ENCODE measurements at regions not wholly inside any gene's neighbourhood (a gene's known extent, or its start where the extent isn't known, plus 50 kb on each side); places are given as distances from the start of the nearest gene placed in this dataset.

DNA sequence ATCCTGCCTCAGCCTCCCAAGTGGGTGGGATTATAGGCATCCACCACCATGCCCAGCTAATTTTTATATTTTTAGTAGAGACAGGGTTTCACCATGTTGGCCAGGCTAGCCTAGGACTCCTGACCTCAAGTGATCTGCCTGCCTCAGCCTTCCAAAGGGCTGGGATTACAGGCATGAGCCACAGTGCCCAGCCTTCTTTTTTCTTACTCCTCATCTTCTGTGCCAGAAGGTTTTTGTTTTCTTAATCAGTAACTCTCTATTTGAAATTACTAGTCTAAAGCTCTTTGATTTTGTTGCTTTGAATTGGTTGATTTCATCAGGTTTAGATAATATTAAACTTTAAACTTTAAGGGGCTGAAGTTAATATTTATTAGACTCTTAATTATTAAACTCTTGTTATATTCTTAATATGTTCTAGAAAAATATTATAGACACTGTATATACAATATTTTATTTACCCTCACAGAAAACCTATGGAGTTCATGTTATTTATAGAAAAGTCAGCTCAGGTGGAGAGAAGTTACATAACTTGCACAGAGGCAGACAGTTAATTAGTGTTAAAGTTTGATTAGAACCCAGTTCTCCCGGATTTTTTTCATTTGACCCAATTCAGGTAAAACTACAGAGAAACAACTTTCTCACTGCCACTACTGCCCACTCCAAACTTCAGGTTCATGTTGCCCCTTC is 177.4 kb upstream of the SGK1 start:
- WGBS, 2 donors: 14% methylated on average over 1 of the region's 1 CpG
- Histone ChIP-seq H3K27ac (peak overlapping the region in 1 of 4 donors; percentile 15), H3K9me3 (no peaks in the 10 kb centered on the region), H3K27me3 (no peaks in the 10 kb centered on the region), H3K36me3 (no peaks in the 10 kb centered on the region), H3K4me3 (no peak overlapping the region), H3K4me1 (peaks cover 0 to 7% (median 0%) of the 10 kb centered on the region in 3 donors)
- ATAC-seq: peak; percentile 35 to 58 (median 45)
- TF ChIP-seq, protein P1, sequence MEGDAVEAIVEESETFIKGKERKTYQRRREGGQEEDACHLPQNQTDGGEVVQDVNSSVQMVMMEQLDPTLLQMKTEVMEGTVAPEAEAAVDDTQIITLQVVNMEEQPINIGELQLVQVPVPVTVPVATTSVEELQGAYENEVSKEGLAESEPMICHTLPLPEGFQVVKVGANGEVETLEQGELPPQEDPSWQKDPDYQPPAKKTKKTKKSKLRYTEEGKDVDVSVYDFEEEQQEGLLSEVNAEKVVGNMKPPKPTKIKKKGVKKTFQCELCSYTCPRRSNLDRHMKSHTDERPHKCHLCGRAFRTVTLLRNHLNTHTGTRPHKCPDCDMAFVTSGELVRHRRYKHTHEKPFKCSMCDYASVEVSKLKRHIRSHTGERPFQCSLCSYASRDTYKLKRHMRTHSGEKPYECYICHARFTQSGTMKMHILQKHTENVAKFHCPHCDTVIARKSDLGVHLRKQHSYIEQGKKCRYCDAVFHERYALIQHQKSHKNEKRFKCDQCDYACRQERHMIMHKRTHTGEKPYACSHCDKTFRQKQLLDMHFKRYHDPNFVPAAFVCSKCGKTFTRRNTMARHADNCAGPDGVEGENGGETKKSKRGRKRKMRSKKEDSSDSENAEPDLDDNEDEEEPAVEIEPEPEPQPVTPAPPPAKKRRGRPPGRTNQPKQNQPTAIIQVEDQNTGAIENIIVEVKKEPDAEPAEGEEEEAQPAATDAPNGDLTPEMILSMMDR (IDR thresholded peaks at IDR 0.05): no peak
- intact Hi-C loops (cut with DNase I): no loop called here
- no peak for FAIRE-seq
- no peak for DNase-seq

DNA sequence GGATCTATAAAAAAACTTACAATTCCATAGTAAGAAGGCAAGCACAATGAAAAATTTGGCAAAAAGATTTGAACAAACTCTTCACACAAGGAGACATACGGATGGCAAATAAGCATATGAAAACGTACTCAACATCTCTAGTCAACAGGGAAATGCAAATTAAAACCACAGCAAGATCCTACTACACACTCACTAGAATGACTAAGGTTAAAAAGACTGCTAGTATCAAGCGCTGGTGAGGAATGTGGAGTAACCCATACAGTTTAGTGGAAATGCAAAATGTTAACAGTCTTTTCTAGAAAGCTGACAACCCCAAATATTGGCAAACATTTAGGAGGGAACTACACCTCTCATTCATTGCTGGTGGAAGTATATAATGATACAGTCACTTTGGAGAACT is 175.9 kb upstream of the SGK1 start:
- ATAC-seq (no peak), DNase-seq (no peak), FAIRE-seq (no peak)
- H3K27me3 ChIP-seq: no peaks in the 10 kb centered on the region
- no peak overlapping the region for H3K4me3 ChIP-seq
- no peaks in the 10 kb centered on the region for H3K36me3 ChIP-seq
- TF ChIP-seq, protein P1 (IDR thresholded peaks at IDR 0.05): no peak
- H3K27ac ChIP-seq: no peak overlapping the region
- H3K9me3 ChIP-seq: no peaks in the 10 kb centered on the region
- intact Hi-C loops (cut with DNase I): no loop called here
- WGBS, 2 donors: 89 to 94% methylated on average over 3 of the region's 3 CpGs
- peaks cover 0 to 7% (median 0%) of the 10 kb centered on the region in 3 donors for H3K4me1 ChIP-seq

DNA sequence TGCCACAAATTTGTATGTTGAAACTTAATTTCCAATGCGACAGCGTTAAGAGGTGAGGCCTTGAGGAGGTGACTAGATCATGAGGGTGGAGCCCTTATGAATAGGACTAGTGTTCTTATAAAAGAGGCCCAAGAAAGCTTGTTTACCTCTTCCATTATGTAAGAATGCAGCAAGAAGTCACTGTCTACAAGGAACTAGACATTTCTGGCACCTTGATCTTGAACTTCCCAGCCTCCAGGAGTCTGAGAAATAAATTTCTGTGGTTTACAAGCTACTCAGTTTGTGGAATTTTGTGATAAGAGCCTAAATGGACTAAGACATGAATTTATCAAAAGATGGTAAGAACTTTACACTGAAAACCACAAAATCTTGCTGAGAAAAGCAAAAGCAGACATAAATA is 173.6 kb upstream of the SGK1 start:
- FAIRE-seq: no peak
- TF ChIP-seq, protein P1 (IDR thresholded peaks at IDR 0.05): no peak
- no peak for DNase-seq
- Histone ChIP-seq H3K4me1 (peaks cover 0 to 7% (median 0%) of the 10 kb centered on the region in 3 donors), H3K4me3 (no peak overlapping the region), H3K27ac (no peak overlapping the region), H3K36me3 (no peaks in the 10 kb centered on the region), H3K9me3 (no peaks in the 10 kb centered on the region), H3K27me3 (no peaks in the 10 kb centered on the region)
- WGBS, 2 donors: 95% methylated on average over 2 of the region's 2 CpGs
- intact Hi-C loops (cut with DNase I): no loop called here
- no peak for ATAC-seq

DNA sequence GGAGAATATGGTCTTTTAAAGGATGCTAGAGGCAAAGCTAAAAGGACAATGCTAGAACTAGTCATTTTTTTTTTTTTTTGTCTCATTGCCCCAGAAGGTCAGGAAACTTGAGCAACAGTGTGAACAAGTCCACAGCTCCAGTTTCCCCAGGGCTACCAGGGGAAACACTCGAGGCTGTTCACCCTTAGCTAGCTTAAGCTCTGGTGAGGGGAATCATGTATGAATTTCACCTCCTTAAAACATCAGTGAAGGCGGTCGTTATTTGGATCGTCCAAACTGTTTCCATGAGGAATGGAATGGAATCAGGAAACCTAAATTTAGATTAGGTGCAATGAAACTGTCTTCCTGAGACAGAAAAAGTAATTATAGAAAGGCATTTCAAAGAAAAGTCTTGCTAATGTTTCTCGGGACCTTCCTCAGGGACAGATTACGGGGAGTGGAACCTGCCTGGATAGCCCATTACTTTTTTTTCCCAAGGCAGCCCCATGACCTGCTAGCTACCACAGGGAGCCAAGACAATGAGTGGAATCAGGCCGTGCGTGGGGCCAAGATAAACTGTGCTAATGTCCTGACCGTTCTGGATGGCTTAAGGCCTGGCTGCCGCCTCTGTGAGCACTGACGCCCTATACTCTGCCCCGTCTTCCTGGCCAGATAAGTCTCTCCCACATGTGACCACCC is 164.8 kb upstream of the SGK1 start:
- intact Hi-C loops (cut with DNase I): no loop called here
- ATAC-seq (peak; percentile 26 to 42 (median 40)), DNase-seq (no peak), FAIRE-seq (no peak)
- 53 to 62% methylated on average over 12 of the region's 12 CpGs for WGBS, 2 donors
- TF ChIP-seq, protein P1 (IDR thresholded peaks at IDR 0.05): no peak
- Histone ChIP-seq H3K36me3 (no peaks in the 10 kb centered on the region), H3K27ac (no peak overlapping the region), H3K4me3 (no peak overlapping the region), H3K4me1 (peaks cover 11 to 17% (median 12%) of the 10 kb centered on the region in 3 donors), H3K9me3 (no peaks in the 10 kb centered on the region), H3K27me3 (no peaks in the 10 kb centered on the region)

DNA sequence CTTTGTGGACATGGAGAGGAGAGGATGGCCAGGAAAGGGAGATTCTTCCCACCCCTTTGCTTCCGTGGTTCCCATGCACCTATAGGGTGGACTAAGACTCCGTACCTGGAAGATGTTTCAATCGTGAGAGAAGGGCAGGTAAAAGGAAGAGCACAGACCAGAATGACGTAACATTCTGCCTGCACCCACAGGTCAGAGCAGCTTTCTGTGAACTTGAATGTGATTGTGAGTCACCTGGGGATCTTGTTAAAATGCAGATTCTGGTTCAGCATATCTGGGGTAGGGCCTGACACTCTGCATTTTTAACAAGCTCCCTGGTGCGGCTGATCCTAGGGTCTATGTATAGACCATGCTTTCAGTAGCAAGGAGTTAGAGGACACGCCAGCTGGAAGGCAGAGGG is 164.1 kb upstream of the SGK1 start:
- Histone ChIP-seq H3K27ac (no peak overlapping the region), H3K4me3 (no peak overlapping the region), H3K4me1 (peaks cover 11 to 17% (median 12%) of the 10 kb centered on the region in 3 donors), H3K27me3 (no peaks in the 10 kb centered on the region), H3K36me3 (no peaks in the 10 kb centered on the region), H3K9me3 (no peaks in the 10 kb centered on the region)
- ATAC-seq (no peak), FAIRE-seq (no peak), DNase-seq (no peak)
- WGBS, 2 donors: 93 to 95% methylated on average over 6 of the region's 6 CpGs
- TF ChIP-seq, protein P1 (IDR thresholded peaks at IDR 0.05): no peak
- intact Hi-C loops (cut with DNase I): no loop called here
